HCT116 (cell line): ENCODE measurements at regions not wholly inside any gene's neighbourhood (a gene's known extent, or its start where the extent isn't known, plus 50 kb on each side); places are given as distances from the start of the nearest gene placed in this dataset.

Source experiments
- ATAC-seq: fragments of 200-7000 bp; cut with Tn5 transposase; 2 replicates; pipeline ENCODE4 v1.9.1; 2020; ENCODE audit warnings: mild to moderate bottlenecking, moderate library complexity
- BruUV-seq: library from RNA; stranded (reverse); fragments of 400-500 nt; replicated peaks from 2 replicates; lab custom pipeline; 2021; lab: Mats Ljungman, UMichigan
- CTCF ChIA-PET: fragments of 300-600 bp; sonication (Branson Sonifier 250); formaldehyde crosslinking; loops from one replicate; lab custom pipeline; 2021; ENCODE audit warnings: antibody characterized with exemption; lab: Charles Lee
- POLR2A ChIA-PET: fragments of 300-600, 350-600 bp; sonication (Branson Sonifier 250); formaldehyde crosslinking; loops from one replicate; lab custom pipeline; 2021; ENCODE audit warnings: antibody characterized with exemption; lab: Charles Lee
- RAD21 ChIA-PET, 2 experiments: fragments of 300-600 bp; sonication (Branson Sonifier 250); formaldehyde crosslinking; loops; one replicate each; lab custom pipeline; 2023; ENCODE audit warnings: low total read pairs in 2 of 2; ENCODE audit not compliant: uncharacterized antibody in 2 of 2, unreplicated experiment in 2 of 2, low non-redundant PET in 1 of 2; lab: Charles Lee
- DNase-seq: peaks from one replicate; pipeline ENCODE4 v3.0.0-alpha.2; 2010; ENCODE audit warnings: low read depth, low spot score
- H2AFZ ChIP-seq: fragments of 200-600 bp; shearing (Covaris generic), sonication (generic); 2 replicates; pipeline ENCODE4 v1.6.1; 2017; ENCODE audit warnings: low read depth, mixed run types, mixed read lengths, antibody characterized with exemption, low read length; ENCODE audit not compliant: poor library complexity, severe bottlenecking
- H3K27ac ChIP-seq: 2 replicates; pipeline ENCODE4 v1.5.1; 2012; ENCODE audit warnings: low read depth, low read length
- H3K27me3 ChIP-seq: fragments of 200-600 bp; sonication (generic); 2 replicates; pipeline ENCODE4 v1.6.1; 2016; ENCODE audit warnings: mixed run types, low read length, mixed read lengths; ENCODE audit not compliant: insufficient read depth
- H3K36me3 ChIP-seq, 2 experiments: fragments of 200-500 bp in 1 of 2; fragments of 200-600 bp in 1 of 2; sonication (Bioruptor generic) in 1 of 2; sonication (generic) in 1 of 2; 2 replicates each; pipeline versions ENCODE4 v1.5.1 to v1.6.1; 2014 to 2016; ENCODE audit warnings: low read length in 2 of 2, inconsistent platforms in 1 of 2, mixed read lengths in 1 of 2, mixed run types in 1 of 2; ENCODE audit not compliant: insufficient read depth in 2 of 2, control insufficient read depth in 1 of 2
- H3K4me1 ChIP-seq, 2 experiments: fragments of 200-600 bp in 1 of 2; sonication (generic) in 1 of 2; 2 replicates each; pipeline versions ENCODE4 v1.5.1 to v1.6.1; 2012 to 2017; ENCODE audit warnings: low read length in 2 of 2, inconsistent platforms in 1 of 2, mild to moderate bottlenecking in 1 of 2, mixed read lengths in 1 of 2, mixed run types in 1 of 2, moderate library complexity in 1 of 2; ENCODE audit not compliant: insufficient read depth in 2 of 2, control insufficient read depth in 1 of 2
- H3K4me2 ChIP-seq: fragments of 200-600 bp; sonication (generic); 2 replicates; pipeline ENCODE4 v1.6.1; 2017; ENCODE audit warnings: mixed run types, low read length, mixed read lengths
- H3K4me3 ChIP-seq, 2 experiments: fragments of 200-600 bp in 1 of 2; sonication (generic) in 1 of 2; replicated peaks in 1 of 2; 2 replicates each; pipeline ENCODE4 v1.5.1; 2011 to 2016; ENCODE audit warnings: low read length in 2 of 2, control low read depth in 1 of 2, low read depth in 1 of 2, mild to moderate bottlenecking in 1 of 2, mixed read lengths in 1 of 2, mixed run types in 1 of 2
- H3K79me2 ChIP-seq: fragments of 200-600 bp; sonication (generic); 2 replicates; pipeline ENCODE4 v1.6.1; 2017; ENCODE audit warnings: mild to moderate bottlenecking, mixed run types, low read length, moderate library complexity, mixed read lengths; ENCODE audit not compliant: insufficient read depth
- H3K9ac ChIP-seq: fragments of 200-600 bp; sonication (generic); 2 replicates; pipeline ENCODE4 v1.6.1; 2016; ENCODE audit warnings: low read length, mixed read lengths
- H3K9me2 ChIP-seq: fragments of 200-600 bp; sonication (generic), shearing (Covaris generic); 2 replicates; pipeline ENCODE4 v1.6.1; 2017; ENCODE audit warnings: mixed run types, mild to moderate bottlenecking, moderate library complexity; ENCODE audit not compliant: insufficient read depth
- H3K9me3 ChIP-seq, 2 experiments: fragments of 200-500 bp in 1 of 2; fragments of 200-600 bp in 1 of 2; sonication (Bioruptor generic) in 1 of 2; sonication (generic) in 1 of 2; 2 replicates each; pipeline ENCODE4 v1.6.1; 2014 to 2017; ENCODE audit warnings: low read length in 2 of 2, mixed read lengths in 2 of 2, inconsistent platforms in 1 of 2, low read depth in 1 of 2, mild to moderate bottlenecking in 1 of 2, mixed run types in 1 of 2, moderate library complexity in 1 of 2; ENCODE audit not compliant: control insufficient read depth in 1 of 2, insufficient read depth in 1 of 2
- H4K20me1 ChIP-seq: fragments of 200-600 bp; sonication (generic), shearing (Covaris generic); 2 replicates; pipeline ENCODE4 v1.6.1; 2017; ENCODE audit warnings: mixed run types, mild to moderate bottlenecking, moderate library complexity; ENCODE audit not compliant: insufficient read depth
- EGR1 ChIP-seq: IDR thresholded peaks from 2 replicates; pipeline ENCODE4 v1.6.1; 2012; ENCODE audit warnings: low read depth
- EZH2phosphoT487 ChIP-seq: fragments of 200-600 bp; IDR thresholded peaks from 2 replicates; pipeline ENCODE4 v1.6.1; 2018; ENCODE audit warnings: antibody characterized with exemption, borderline replicate concordance
- SIN3A ChIP-seq: IDR thresholded peaks from 2 replicates; pipeline ENCODE4 v1.6.1; 2012; ENCODE audit warnings: low read depth
- intact Hi-C: fragments of 100-400 bp; cut with micrococcal nuclease; formaldehyde crosslinking; loops from 2 replicates; pipeline ENCODE4 v1.10.0; 2022
- TF ChIP-seq, protein P1 (sequence below): IDR thresholded peaks from 2 replicates; pipeline ENCODE4 v1.6.1; 2012; ENCODE audit warnings: low read depth
- TF ChIP-seq, protein P2 (sequence below): IDR thresholded peaks from 2 replicates; pipeline ENCODE4 v1.6.1; 2011; ENCODE audit warnings: mild to moderate bottlenecking, low read length, moderate library complexity; ENCODE audit not compliant: insufficient replicate concordance; ENCODE audit errors: extremely low read depth
- TF ChIP-seq, protein P3 (sequence below), 3 experiments: fragments of 200-600 bp in 1 of 3; sonication (generic) in 1 of 3; IDR thresholded peaks in 2 of 3; conservative IDR thresholded peaks in 1 of 3; 2 replicates each; pipeline ENCODE4 v1.5.1; 2012 to 2017; ENCODE audit warnings: low read depth in 2 of 3, low read length in 2 of 3, antibody characterized with exemption in 1 of 3, borderline replicate concordance in 1 of 3, control low read depth in 1 of 3, mild to moderate bottlenecking in 1 of 3, mixed read lengths in 1 of 3, mixed run types in 1 of 3, moderate library complexity in 1 of 3; ENCODE audit not compliant: insufficient read depth in 1 of 3

DNA sequence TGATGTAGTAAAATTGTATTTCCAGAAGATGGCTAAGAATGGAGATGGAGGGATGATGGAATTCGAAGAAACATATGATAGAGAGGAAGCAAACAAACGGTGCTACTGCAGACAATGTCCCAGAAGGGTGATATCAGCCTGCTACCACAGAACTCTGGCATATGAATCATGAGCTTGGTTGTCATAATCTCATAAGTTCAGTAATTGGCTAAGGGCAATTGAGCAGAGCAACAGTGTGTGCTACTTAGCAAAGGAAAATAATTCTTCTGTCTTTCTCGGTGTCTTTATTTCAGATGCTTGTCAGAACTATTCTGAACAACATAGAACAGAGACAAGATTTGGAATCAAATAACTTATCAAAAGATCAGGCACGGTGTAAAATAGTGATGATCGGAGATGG is 407.3 kb downstream of the GBE1 start:
- Histone ChIP-seq H3K4me2 (no peak overlapping the region), H4K20me1 (no peaks in the 10 kb centered on the region), H2AFZ (no peak overlapping the region), H3K4me1 (no peaks in the 10 kb centered on the region), H3K9me2 (no peaks in the 10 kb centered on the region), H3K27me3 (no peaks in the 10 kb centered on the region), H3K36me3 (no peaks in the 10 kb centered on the region), H3K9me3 (no peaks in the 10 kb centered on the region), H3K27ac (no peak overlapping the region), H3K79me2 (no peaks in the 10 kb centered on the region), H3K9ac (no peak overlapping the region), H3K4me3 (no peak overlapping the region)
- no TSS peak for BruUV-seq
- DNase-seq (no peak), ATAC-seq (no peak)
- TF ChIP-seq, protein P1, sequence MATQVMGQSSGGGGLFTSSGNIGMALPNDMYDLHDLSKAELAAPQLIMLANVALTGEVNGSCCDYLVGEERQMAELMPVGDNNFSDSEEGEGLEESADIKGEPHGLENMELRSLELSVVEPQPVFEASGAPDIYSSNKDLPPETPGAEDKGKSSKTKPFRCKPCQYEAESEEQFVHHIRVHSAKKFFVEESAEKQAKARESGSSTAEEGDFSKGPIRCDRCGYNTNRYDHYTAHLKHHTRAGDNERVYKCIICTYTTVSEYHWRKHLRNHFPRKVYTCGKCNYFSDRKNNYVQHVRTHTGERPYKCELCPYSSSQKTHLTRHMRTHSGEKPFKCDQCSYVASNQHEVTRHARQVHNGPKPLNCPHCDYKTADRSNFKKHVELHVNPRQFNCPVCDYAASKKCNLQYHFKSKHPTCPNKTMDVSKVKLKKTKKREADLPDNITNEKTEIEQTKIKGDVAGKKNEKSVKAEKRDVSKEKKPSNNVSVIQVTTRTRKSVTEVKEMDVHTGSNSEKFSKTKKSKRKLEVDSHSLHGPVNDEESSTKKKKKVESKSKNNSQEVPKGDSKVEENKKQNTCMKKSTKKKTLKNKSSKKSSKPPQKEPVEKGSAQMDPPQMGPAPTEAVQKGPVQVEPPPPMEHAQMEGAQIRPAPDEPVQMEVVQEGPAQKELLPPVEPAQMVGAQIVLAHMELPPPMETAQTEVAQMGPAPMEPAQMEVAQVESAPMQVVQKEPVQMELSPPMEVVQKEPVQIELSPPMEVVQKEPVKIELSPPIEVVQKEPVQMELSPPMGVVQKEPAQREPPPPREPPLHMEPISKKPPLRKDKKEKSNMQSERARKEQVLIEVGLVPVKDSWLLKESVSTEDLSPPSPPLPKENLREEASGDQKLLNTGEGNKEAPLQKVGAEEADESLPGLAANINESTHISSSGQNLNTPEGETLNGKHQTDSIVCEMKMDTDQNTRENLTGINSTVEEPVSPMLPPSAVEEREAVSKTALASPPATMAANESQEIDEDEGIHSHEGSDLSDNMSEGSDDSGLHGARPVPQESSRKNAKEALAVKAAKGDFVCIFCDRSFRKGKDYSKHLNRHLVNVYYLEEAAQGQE: no peak
- TF ChIP-seq EGR1: no peak
- no peak for TF ChIP-seq SIN3A
- TF ChIP-seq EZH2phosphoT487: no peak
- ChIA-PET POLR2A (no interaction called here), RAD21 (no interaction called here), CTCF (no interaction called here)
- intact Hi-C loops: no loop called here

DNA sequence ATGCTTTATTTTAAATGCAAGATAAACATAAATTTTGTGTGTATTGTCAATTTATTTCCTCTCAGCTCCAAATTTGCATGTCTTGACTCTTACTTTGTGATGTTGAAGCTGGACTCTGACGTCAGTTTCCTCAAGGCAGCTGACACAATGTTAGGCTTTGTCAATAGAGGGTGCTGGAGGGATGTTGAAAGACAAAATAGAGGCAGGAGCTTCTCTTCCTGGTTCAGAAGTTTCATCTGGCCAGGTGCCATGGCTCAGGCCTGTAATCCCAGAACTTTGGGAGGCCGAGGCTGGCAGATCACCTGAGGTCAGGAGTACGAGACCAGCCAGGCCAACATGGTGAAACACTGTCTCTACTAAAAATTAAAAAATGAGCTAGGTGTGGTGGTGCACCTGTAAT is 408.6 kb downstream of the GBE1 start:
- ATAC-seq (peak; percentile 52; the same call in 1 of the 2 replicates), DNase-seq (peak; percentile 13)
- RAD21 ChIA-PET: no interaction called here
- H3K9me3 ChIP-seq: no peaks in the 10 kb centered on the region
- CTCF ChIA-PET: no interaction called here
- no peak overlapping the region for H3K4me3 ChIP-seq
- H3K9me2 ChIP-seq: no peaks in the 10 kb centered on the region
- H2AFZ ChIP-seq: no peak overlapping the region
- TF ChIP-seq, protein P2, sequence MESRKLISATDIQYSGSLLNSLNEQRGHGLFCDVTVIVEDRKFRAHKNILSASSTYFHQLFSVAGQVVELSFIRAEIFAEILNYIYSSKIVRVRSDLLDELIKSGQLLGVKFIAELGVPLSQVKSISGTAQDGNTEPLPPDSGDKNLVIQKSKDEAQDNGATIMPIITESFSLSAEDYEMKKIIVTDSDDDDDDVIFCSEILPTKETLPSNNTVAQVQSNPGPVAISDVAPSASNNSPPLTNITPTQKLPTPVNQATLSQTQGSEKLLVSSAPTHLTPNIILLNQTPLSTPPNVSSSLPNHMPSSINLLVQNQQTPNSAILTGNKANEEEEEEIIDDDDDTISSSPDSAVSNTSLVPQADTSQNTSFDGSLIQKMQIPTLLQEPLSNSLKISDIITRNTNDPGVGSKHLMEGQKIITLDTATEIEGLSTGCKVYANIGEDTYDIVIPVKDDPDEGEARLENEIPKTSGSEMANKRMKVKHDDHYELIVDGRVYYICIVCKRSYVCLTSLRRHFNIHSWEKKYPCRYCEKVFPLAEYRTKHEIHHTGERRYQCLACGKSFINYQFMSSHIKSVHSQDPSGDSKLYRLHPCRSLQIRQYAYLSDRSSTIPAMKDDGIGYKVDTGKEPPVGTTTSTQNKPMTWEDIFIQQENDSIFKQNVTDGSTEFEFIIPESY: no peak
- TF ChIP-seq, protein P3, sequence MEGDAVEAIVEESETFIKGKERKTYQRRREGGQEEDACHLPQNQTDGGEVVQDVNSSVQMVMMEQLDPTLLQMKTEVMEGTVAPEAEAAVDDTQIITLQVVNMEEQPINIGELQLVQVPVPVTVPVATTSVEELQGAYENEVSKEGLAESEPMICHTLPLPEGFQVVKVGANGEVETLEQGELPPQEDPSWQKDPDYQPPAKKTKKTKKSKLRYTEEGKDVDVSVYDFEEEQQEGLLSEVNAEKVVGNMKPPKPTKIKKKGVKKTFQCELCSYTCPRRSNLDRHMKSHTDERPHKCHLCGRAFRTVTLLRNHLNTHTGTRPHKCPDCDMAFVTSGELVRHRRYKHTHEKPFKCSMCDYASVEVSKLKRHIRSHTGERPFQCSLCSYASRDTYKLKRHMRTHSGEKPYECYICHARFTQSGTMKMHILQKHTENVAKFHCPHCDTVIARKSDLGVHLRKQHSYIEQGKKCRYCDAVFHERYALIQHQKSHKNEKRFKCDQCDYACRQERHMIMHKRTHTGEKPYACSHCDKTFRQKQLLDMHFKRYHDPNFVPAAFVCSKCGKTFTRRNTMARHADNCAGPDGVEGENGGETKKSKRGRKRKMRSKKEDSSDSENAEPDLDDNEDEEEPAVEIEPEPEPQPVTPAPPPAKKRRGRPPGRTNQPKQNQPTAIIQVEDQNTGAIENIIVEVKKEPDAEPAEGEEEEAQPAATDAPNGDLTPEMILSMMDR (IDR thresholded peaks at IDR 0.05 in 2 of 3, conservative IDR thresholded peaks at IDR 0.05 in 1 of 3; ENCODE audit: borderline replicate concordance in 1 of 3, insufficient read depth in 1 of 3, low read depth in 2 of 3, low read length in 2 of 3): 0 out of 6 replicates have a peak, but pooled peaks of 1 of the 3 experiments have one; percentile 10
- TF ChIP-seq, all 23 proteins: peak for 1
- Histone ChIP-seq H3K4me1 (no peaks in the 10 kb centered on the region), H3K9ac (no peak overlapping the region), H4K20me1 (no peaks in the 10 kb centered on the region), H3K27me3 (no peaks in the 10 kb centered on the region), H3K27ac (no peak overlapping the region), H3K79me2 (no peaks in the 10 kb centered on the region), H3K4me2 (no peak overlapping the region), H3K36me3 (no peaks in the 10 kb centered on the region)
- POLR2A ChIA-PET: no interaction called here
- no TSS peak for BruUV-seq
- intact Hi-C loops: no loop called here
